ENCODE measurements at regions not wholly inside any gene's neighbourhood (a gene's known extent, or its start where the extent isn't known, plus 50 kb on each side); places are given as distances from the start of the nearest gene placed in this dataset.

DNA sequence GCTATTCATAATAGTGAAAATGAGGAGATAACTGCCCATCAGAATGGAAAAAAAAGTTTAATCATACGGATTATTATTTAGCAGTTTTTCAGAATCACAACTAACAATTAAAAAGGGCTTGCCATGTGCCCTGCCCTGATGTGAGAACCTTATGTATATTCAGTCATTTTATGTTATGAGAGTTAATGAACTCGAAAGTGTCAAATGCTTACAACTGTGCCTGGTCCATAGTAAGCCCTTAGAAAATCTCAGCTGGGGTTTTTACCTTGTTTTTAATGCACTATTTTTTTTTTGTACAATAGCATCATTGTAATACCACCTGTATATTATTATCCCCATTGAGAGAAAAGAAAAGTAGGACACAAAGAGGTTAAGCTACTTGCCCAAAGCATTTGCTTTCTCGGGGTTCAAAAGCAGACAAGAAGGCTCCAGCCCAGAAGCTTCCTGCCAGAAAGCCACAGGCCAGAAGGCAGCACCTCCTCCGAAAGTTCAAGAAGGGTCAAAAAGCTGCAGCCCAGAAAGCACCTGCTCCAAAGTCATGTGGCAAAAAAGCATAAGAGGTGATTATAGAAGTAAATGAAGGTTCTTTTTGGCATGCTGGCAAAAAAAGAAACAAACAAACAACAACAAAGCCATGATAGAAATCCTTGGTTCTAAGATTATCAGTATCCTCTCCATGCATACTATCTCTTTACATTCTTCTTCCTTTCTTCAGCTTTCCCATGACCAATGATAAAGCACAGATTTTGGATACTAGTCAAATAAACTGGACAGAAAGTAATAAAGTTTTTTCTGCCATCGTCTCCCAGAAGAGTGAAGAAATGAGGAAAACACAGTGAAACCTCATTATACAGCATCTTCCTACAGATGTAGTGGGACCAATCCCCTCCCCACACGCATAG, 59.1 kb upstream of the NAP1L1 start:
- DNase-seq (ENCODE audit: low read depth in 1 of 2, low spot score in 1 of 2) = no peak
- in situ Hi-C loops (cut with HindIII; ENCODE audit: low pct_unique_long_range_greater_than_20kb, low sequenced_read_pairs) = no loop called here
- TF ChIP-seq JUND (IDR thresholded peaks at IDR 0.05; ENCODE audit: low read depth) = no peak

DNA sequence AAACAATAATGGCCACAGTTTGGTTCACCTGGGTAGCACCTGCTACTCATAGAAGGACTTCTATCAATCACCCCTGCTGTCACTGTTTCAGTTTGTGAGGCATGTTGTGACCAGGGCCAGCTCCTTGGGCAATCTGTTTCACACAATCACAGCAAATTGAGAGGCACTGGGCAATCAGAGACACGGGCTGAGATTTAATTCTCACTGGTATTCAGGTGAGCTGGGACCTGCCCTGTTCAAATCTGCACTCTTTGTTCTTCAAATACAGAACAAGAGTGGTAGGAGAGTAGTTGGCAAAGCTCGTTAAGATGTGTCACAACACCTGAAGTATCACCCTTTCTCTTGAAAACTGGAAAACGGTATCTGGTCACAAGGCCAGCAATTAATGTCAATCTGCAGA, 57.8 kb upstream of the NAP1L1 start:
- no peak for TF ChIP-seq JUND (IDR thresholded peaks at IDR 0.05; ENCODE audit: low read depth)
- no peak for DNase-seq (ENCODE audit: low read depth in 1 of 2, low spot score in 1 of 2)
- in situ Hi-C loops (cut with HindIII; ENCODE audit: low pct_unique_long_range_greater_than_20kb, low sequenced_read_pairs) = no loop called here

DNA sequence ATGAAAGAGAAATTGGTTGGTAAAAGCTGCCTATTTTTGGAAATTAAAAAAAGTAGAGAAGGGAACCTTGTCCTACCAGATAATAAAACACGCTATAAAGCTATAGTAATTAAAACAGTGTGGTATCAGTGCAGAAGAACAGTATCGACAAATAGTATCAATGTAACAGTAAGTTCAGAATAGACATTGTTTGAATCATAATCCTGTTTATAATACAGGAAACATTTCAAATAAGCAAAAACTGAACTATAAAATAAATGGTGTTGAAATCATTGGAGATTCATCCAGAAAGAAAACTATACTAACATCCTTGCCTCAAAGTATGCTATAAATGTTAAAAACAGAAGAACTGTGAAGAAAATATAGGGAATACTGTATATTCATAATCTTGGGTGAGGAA, 54.2 kb upstream of the NAP1L1 start:
- in situ Hi-C loops (cut with HindIII; ENCODE audit: low pct_unique_long_range_greater_than_20kb, low sequenced_read_pairs) = no loop called here
- TF ChIP-seq JUND (IDR thresholded peaks at IDR 0.05; ENCODE audit: low read depth) = no peak

DNA sequence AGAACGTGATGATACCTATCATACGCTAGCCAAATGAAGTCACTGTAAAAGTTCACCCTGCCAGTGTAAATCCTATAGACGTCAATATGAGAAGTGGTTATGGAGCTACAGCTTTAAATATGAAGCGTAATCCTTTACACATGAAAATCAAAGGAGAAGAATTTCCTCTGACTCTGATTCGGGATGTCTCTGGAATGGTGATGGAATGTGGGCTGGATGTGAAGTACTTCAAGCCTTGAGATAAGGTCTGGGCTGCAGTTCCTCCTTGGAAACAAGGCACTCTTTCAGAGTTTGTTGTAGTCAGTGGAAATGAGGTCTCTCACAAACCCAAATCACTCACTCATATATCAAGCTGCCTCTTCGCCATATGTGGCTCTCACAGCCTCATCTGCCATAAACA, 53.1 kb upstream of the NAP1L1 start:
- no peak for TF ChIP-seq JUND (IDR thresholded peaks at IDR 0.05; ENCODE audit: low read depth)
- no peak for DNase-seq (ENCODE audit: low read depth in 1 of 2, low spot score in 1 of 2)
- in situ Hi-C loops (cut with HindIII; ENCODE audit: low pct_unique_long_range_greater_than_20kb, low sequenced_read_pairs) = no loop called here

More for the DNA sequence above, 54.2 kb upstream of the NAP1L1 start:
- DNase-seq (ENCODE audit: low read depth in 1 of 2, low spot score in 1 of 2) = no peak

DNA sequence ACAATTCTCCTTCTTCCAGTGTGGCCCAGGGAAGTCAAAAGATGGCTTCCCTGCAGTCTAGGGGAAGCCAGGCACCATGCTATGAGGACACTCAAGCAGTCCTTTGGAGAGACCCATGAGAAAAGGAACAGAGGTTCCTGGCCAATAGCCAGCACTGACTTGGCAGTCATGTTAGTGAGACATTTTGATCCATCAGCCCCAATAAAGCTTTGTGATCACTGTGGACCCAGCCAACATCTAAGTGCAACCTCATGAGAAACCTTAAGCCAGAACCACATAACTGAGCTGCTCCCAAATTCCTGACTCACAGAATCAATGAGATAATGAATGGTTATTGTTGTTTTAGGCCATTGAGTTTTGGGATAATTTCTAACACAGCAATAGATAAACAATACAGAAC, 51.0 kb upstream of the NAP1L1 start:
- in situ Hi-C loops (cut with HindIII; ENCODE audit: low pct_unique_long_range_greater_than_20kb, low sequenced_read_pairs) = no loop called here
- DNase-seq (ENCODE audit: low read depth in 1 of 2, low spot score in 1 of 2) = no peak
- TF ChIP-seq JUND (IDR thresholded peaks at IDR 0.05; ENCODE audit: low read depth) = no peak
